HEK293 (cell line): ENCODE measurements at regions not wholly inside any gene's neighbourhood (a gene's known extent, or its start where the extent isn't known, plus 50 kb on each side); places are given as distances from the start of the nearest gene placed in this dataset.

Experiments used
- GFI1B ChIP-seq: fragments of 450-650 bp; formaldehyde crosslinking; IDR thresholded peaks from 2 replicates; pipeline ENCODE4 v1.5.1; 2016; ENCODE audit warnings: missing biosample characterization, missing genetic modification characterization
- KLF10 ChIP-seq: fragments of 450-650 bp; IDR thresholded peaks from 2 replicates; pipeline ENCODE4 v1.5.1; 2018; ENCODE audit warnings: missing biosample characterization, mild to moderate bottlenecking, missing genetic modification characterization
- SP2 ChIP-seq: fragments of 450-650 bp; formaldehyde crosslinking; IDR thresholded peaks from 2 replicates; pipeline ENCODE4 v1.5.1; 2016; ENCODE audit warnings: missing biosample characterization, missing genetic modification characterization
- SP3 ChIP-seq: fragments of 450-650 bp; formaldehyde crosslinking; IDR thresholded peaks from 2 replicates; pipeline ENCODE4 v1.5.1; 2016; ENCODE audit warnings: missing biosample characterization, missing genetic modification characterization
- ZFHX2 ChIP-seq: fragments of 450-650 bp; formaldehyde crosslinking; conservative IDR thresholded peaks from 2 replicates; pipeline ENCODE4 v1.5.1; 2016; ENCODE audit warnings: missing biosample characterization, missing genetic modification characterization
- ZNF239 ChIP-seq: fragments of 450-650 bp; formaldehyde crosslinking; IDR thresholded peaks from 2 replicates; pipeline ENCODE4 v1.5.1; 2016; ENCODE audit warnings: missing biosample characterization, missing genetic modification characterization
- ZNF704 ChIP-seq: fragments of 450-650 bp; formaldehyde crosslinking; IDR thresholded peaks from 2 replicates; pipeline ENCODE4 v1.5.1; 2016; ENCODE audit warnings: missing biosample characterization, missing genetic modification characterization
- ZSCAN4 ChIP-seq: fragments of 450-650 bp; formaldehyde crosslinking; IDR thresholded peaks from 2 replicates; pipeline ENCODE4 v1.5.1; 2017; ENCODE audit warnings: missing biosample characterization, missing genetic modification characterization
- TF ChIP-seq, protein P1 (sequence below): fragments of 450-650 bp; formaldehyde crosslinking; IDR thresholded peaks from 2 replicates; pipeline ENCODE4 v1.5.1; 2016; ENCODE audit warnings: missing biosample characterization, missing genetic modification characterization
- TF ChIP-seq, protein P2 (sequence below): fragments of 450-650 bp; formaldehyde crosslinking; IDR thresholded peaks from 2 replicates; pipeline ENCODE4 v1.5.1; 2016; ENCODE audit warnings: missing biosample characterization, missing genetic modification characterization

GRCh38 chr7:142618655-142619351 is 130.5 kb upstream of the PRSS1 start:
- TF ChIP-seq GFI1B (tag by site-specific recombination) (no peak), ZSCAN4 (tag by site-specific recombination) (no peak), KLF10 (tag by site-specific recombination) (no peak), ZNF704 (tag by site-specific recombination) (no peak), SP2 (tag by site-specific recombination) (no peak), SP3 (tag by site-specific recombination) (no peak), ZFHX2 (no peak), ZNF239 (tag by site-specific recombination) (no peak)
- TF ChIP-seq, protein P1, sequence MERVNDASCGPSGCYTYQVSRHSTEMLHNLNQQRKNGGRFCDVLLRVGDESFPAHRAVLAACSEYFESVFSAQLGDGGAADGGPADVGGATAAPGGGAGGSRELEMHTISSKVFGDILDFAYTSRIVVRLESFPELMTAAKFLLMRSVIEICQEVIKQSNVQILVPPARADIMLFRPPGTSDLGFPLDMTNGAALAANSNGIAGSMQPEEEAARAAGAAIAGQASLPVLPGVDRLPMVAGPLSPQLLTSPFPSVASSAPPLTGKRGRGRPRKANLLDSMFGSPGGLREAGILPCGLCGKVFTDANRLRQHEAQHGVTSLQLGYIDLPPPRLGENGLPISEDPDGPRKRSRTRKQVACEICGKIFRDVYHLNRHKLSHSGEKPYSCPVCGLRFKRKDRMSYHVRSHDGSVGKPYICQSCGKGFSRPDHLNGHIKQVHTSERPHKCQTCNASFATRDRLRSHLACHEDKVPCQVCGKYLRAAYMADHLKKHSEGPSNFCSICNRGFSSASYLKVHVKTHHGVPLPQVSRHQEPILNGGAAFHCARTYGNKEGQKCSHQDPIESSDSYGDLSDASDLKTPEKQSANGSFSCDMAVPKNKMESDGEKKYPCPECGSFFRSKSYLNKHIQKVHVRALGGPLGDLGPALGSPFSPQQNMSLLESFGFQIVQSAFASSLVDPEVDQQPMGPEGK (tag by site-specific recombination) = no peak
- TF ChIP-seq, protein P2, sequence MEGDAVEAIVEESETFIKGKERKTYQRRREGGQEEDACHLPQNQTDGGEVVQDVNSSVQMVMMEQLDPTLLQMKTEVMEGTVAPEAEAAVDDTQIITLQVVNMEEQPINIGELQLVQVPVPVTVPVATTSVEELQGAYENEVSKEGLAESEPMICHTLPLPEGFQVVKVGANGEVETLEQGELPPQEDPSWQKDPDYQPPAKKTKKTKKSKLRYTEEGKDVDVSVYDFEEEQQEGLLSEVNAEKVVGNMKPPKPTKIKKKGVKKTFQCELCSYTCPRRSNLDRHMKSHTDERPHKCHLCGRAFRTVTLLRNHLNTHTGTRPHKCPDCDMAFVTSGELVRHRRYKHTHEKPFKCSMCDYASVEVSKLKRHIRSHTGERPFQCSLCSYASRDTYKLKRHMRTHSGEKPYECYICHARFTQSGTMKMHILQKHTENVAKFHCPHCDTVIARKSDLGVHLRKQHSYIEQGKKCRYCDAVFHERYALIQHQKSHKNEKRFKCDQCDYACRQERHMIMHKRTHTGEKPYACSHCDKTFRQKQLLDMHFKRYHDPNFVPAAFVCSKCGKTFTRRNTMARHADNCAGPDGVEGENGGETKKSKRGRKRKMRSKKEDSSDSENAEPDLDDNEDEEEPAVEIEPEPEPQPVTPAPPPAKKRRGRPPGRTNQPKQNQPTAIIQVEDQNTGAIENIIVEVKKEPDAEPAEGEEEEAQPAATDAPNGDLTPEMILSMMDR (tag by site-specific recombination) = no peak
